ENCODE measurements at regions not wholly inside any gene's neighbourhood (a gene's known extent, or its start where the extent isn't known, plus 50 kb on each side); places are given as distances from the start of the nearest gene placed in this dataset.
"Not testable (repeated sequence)": the region's sequence is repeated elsewhere in the genome, so short reads cannot be mapped to it uniquely, and the experiment has no call there.

- no peak for ATAC-seq
- intact Hi-C loops (cut with micrococcal nuclease) = no loop called here
Observed at GRCh38 chr1:99361406-99361805, 97.1 kb downstream of the PLPPR4 start.

DNA sequence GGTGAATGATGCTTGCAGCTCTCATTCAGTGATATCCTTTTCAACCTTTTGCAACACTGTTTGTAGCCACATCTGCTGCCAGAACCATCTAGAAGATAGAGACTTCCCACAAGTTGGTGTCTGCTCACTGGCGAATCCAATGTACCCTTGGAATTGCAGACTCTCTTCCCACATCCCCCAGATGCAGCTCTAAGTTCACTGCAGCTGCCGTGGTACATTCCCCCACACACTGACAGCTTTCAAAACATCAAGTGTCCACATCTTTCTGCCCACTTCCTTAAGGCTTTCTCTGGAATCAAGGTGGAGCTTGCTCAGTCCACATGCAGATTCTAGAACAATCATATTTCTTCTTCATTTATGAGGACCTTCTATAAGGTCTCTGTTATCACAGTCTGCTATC, 99.2 kb downstream of the PLPPR4 start:
- ATAC-seq (no peak), DNase-seq (no peak)
- intact Hi-C loops (cut with micrococcal nuclease) = no loop called here

More at GRCh38 chr1:99361406-99361805, 97.1 kb downstream of the PLPPR4 start:
- no peak for DNase-seq

DNA sequence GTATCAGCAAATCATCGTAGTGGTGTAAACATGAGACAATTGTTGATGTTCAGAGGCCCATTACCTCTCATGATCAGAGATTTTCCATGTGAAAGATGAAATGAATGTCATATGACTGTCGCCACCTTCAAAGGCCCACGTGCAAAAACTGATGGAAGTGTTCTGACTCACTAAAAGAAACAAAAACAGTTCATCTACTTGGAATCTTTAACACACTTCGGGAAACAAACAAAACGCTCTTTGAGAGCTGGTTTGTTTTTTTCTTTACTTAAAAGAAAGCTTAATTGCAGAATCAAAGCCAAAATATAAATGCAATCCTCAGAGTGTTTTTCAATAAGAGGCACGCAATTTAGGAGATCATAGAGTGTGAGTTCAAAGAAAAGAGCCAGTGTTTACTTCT, 100.8 kb downstream of the PLPPR4 start:
- intact Hi-C loops (cut with micrococcal nuclease) = no loop called here
- ATAC-seq (no peak), DNase-seq (no peak)

- no peak for DNase-seq
- intact Hi-C loops (cut with micrococcal nuclease) = no loop called here
- no peak for ATAC-seq
Observed at GRCh38 chr1:99365545-99365944, 101.3 kb downstream of the PLPPR4 start.

DNA sequence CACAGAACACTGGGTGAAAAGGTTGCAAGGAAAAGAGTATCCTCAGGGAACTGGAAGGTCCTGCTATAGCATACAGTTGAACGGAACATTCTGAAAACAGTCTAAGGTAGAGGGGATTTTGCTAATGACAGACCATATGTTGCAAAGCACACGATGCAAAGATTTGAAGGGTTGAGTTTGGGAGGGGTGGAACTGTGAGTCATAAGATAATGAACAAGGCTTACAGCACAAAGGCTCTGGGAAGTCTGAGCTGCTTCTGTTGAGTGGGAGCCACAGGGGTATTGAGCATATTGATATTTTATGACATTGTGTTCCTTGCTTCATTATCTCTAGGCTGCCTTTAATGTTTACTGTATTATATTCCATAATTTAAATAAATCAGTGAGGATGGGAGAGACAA, 104.9 kb downstream of the PLPPR4 start:
- DNase-seq (no peak), ATAC-seq (no peak)
- intact Hi-C loops (cut with micrococcal nuclease) = no loop called here

DNA sequence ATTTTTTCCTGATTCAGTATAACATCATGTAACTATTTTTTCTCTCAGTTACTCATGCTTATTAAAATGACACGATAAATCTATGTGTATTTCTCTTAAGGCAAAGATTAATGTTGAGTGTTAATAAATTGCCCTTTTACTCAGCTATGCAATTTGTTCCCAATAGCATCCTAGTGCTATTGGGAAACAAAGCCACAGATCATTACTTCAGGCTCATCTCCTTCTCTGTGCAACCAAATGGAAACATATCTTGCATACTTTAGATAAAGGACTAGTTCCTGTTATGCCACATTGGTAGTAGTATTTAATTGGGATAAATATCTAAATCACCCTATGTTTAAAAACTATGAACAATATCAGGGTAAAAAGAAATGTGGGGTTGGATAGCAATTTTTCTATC, 106.2 kb downstream of the PLPPR4 start:
- DNase-seq (no peak), ATAC-seq (no peak)
- intact Hi-C loops (cut with micrococcal nuclease) = no loop called here

DNA sequence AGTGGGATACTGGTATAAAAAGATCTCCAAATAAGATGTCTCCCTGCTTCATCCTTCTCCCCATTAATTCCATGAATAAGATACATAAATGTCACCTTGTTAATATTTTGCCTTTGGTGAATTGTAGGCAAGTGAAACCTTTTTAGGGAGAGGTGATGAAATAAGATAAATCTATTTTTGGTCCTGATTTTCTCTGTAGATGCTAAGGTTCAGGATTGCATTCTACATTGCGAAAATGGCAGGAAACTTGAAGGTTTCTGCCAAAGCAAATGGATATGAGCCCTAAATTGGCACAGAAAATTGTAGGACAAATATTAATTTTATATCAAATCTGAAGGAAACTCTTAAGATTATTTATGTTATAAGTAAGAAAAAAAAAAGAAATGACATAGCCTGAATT, 107.1 kb downstream of the PLPPR4 start:
- intact Hi-C loops (cut with micrococcal nuclease) = no loop called here
- ATAC-seq (no peak), DNase-seq (no peak)

- ATAC-seq (no peak), DNase-seq (no peak)
- intact Hi-C loops (cut with micrococcal nuclease) = no loop called here
Observed at GRCh38 chr1:99374109-99374508, 109.8 kb downstream of the PLPPR4 start.

GRCh38 chr1:99374693-99375092, 110.4 kb downstream of the PLPPR4 start:
- DNase-seq; ATAC-seq; intact Hi-C loops (cut with micrococcal nuclease): not testable (repeated sequence)

- intact Hi-C loops (cut with micrococcal nuclease) = no loop called here
- no peak for DNase-seq
- no peak for ATAC-seq
Observed at GRCh38 chr1:99384021-99384420, 119.7 kb downstream of the PLPPR4 start.

DNA sequence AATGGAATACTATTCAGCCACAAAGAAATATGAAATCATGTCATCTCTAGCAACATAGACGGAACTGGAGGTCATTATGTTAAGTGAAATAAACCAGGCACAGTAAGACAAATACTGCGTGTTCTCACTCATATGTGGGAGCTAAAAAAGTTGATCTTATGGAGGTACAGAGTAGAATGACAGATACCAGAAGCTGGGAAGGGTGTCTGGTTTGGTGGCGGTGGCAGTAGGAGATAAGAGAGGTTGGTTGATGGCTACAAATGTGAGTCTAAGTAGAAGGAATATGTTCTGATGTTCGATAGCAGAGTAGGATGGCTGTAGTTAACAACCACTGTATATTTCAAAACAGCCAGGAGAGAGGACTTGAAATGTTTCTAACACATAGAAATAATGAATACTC, 121.6 kb downstream of the PLPPR4 start:
- DNase-seq (no peak), ATAC-seq (no peak)
- intact Hi-C loops (cut with micrococcal nuclease) = no loop called here

- ATAC-seq (no peak), DNase-seq (no peak)
- intact Hi-C loops (cut with micrococcal nuclease) = no loop called here
Observed at GRCh38 chr1:99396389-99396788, 132.1 kb downstream of the PLPPR4 start.

DNA sequence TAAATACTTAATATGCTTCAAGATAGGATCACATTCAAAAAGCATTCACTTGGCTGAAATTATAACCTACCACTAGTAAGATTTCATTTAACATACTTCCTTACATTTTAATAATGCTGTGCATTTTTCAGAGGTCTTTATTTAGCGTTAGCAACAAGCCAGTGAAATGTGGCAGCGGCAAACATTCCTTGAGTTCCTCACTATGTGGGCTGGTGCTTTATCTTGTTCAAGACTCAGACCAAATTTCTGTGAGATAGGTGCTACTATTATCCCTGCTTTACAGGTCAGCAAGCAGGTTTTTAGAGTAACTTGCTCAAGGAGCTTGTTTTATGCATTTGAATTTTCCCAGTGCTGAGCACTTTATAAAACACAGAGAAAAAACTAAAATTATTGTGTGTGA, 132.7 kb downstream of the PLPPR4 start:
- intact Hi-C loops (cut with micrococcal nuclease) = no loop called here
- ATAC-seq = no peak
- no peak for DNase-seq

DNA sequence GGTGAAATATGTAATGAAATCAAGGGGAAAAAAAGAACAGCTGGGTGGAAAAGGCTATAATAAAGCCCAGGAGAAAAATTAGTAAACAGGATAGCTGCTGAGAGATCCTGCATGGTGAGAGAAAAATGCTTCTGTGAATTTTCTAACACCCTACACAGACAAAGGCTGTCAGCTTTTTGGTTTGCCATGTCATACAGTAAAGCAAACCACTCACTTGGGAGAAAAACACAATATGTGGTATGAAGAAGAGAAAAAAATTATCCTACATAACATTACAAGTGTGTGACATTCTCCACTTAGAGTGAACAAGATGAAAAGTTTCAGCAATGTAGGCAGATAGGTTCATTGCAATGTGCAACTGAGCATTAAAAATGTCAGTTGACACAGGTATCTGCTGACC, 133.6 kb downstream of the PLPPR4 start:
- no peak for DNase-seq
- no peak for ATAC-seq
- intact Hi-C loops (cut with micrococcal nuclease) = no loop called here

- DNase-seq; ATAC-seq; intact Hi-C loops (cut with micrococcal nuclease): not testable (repeated sequence)
Observed at GRCh38 chr1:99401556-99401955, 137.3 kb downstream of the PLPPR4 start.

GRCh38 chr1:99404399-99404798, 140.1 kb downstream of the PLPPR4 start:
- intact Hi-C loops (cut with micrococcal nuclease); ATAC-seq: not testable (repeated sequence)

GRCh38 chr1:99405325-99405724, 141.0 kb downstream of the PLPPR4 start:
- DNase-seq; ATAC-seq; intact Hi-C loops (cut with micrococcal nuclease): not testable (repeated sequence)

More at GRCh38 chr1:99404399-99404798, 140.1 kb downstream of the PLPPR4 start:
- not testable (repeated sequence) for DNase-seq

DNA sequence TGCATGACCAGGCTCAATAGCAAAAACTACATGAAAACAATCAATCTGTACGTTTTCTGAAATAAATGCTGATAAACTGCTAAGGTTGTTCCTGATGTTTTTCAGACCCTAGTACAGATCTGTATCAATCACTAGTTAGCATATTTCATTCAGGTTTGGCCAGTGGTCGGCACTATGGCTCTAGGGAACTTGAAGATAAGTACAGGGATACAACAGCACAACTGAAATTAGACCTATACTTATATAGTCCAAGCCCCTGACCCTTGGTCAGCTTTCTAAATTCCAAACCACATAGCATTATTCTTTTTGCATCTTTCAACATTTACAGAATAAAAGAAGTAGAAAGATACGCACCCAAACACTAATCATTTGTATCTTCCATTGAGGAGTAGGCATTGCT, 142.7 kb downstream of the PLPPR4 start:
- ATAC-seq = no peak
- intact Hi-C loops (cut with micrococcal nuclease) = no loop called here

GRCh38 chr1:99424087-99424486, 159.8 kb downstream of the PLPPR4 start:
- no peak for ATAC-seq
- no peak for DNase-seq
- intact Hi-C loops (cut with micrococcal nuclease) = no loop called here

More for the DNA sequence above, 142.7 kb downstream of the PLPPR4 start:
- no peak for DNase-seq

DNA sequence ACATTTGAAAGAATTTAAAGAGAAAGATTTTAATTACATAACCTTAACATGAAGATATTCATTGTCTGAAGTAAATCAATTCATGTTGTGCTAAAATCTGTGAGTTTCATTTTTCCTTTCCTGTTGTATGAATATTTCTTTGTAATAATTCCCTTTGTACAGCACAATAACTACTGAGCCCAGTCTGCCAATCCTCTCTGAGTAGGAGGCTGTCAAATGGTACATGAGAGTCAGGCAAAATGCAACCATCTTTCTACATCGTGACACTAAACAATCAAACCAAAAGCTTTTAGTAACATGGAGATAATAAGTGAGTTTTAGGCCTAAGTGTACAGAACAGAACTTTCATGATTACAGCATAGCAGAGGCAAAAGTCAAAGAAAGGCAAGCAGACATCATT, 165.5 kb downstream of the PLPPR4 start:
- intact Hi-C loops (cut with micrococcal nuclease) = no loop called here
- ATAC-seq (no peak), DNase-seq (no peak)

- no peak for ATAC-seq
- no peak for DNase-seq
- intact Hi-C loops (cut with micrococcal nuclease) = no loop called here
Observed at GRCh38 chr1:99438656-99439230, 174.5 kb downstream of the PLPPR4 start.
